ENCODE measurements at regions not wholly inside any gene's neighbourhood (a gene's known extent, or its start where the extent isn't known, plus 50 kb on each side); places are given as distances from the start of the nearest gene placed in this dataset.

DNA sequence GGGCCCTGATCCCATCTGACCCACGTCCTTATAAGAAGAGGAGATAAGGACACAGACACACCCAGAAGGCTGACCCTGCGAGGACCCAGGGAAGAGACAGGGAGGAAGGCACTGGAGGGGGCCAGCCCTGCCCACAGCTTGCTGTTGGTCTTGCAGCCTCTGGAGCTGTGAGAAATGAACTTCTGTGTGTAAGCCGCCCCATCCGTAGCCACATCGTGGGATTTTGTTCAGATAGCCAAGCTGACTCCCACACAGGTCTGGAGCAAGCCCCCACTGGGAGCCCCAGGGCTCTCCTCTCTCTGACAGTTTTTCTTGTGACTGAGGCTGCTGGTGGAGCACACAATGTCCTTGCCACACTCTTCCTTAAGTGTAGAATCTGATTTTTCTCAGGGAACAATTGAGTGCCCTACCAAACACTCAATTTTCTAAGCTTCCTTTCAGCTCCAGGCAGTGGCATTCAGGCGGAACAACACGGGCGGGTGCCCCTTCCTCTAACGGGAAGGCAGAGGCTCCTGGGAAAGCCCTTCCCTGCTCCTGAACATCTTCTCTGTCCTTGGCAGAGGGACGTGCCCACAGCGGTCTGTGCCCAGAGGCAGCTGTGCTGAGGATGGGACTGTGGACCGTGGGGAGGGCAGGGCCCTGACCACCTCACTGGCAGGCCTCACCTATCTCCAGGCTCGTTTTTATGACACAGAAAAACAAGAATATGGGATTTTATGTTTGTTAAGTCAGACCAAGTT is 160.6 kb upstream of the SHH start:
- TF ChIP-seq, protein P1, sequence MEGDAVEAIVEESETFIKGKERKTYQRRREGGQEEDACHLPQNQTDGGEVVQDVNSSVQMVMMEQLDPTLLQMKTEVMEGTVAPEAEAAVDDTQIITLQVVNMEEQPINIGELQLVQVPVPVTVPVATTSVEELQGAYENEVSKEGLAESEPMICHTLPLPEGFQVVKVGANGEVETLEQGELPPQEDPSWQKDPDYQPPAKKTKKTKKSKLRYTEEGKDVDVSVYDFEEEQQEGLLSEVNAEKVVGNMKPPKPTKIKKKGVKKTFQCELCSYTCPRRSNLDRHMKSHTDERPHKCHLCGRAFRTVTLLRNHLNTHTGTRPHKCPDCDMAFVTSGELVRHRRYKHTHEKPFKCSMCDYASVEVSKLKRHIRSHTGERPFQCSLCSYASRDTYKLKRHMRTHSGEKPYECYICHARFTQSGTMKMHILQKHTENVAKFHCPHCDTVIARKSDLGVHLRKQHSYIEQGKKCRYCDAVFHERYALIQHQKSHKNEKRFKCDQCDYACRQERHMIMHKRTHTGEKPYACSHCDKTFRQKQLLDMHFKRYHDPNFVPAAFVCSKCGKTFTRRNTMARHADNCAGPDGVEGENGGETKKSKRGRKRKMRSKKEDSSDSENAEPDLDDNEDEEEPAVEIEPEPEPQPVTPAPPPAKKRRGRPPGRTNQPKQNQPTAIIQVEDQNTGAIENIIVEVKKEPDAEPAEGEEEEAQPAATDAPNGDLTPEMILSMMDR (IDR thresholded peaks at IDR 0.05) = no peak
- no peak for TF ChIP-seq REST (IDR thresholded peaks at IDR 0.05; ENCODE audit: insufficient read depth in 1 of 2, low read depth in 2 of 2, low read length in 1 of 2)

Data from Panc1 (cell line).